Upper lobe of left lung (tissue), 6 donors: ENCODE measurements at regions not wholly inside any gene's neighbourhood (a gene's known extent, or its start where the extent isn't known, plus 50 kb on each side); places are given as distances from the start of the nearest gene placed in this dataset.
"Not testable (repeated sequence)": the region's sequence is repeated elsewhere in the genome, so short reads cannot be mapped to it uniquely, and the experiment has no call there.

ENCODE experiments used
- ATAC-seq, 2 donors: fragments of 200-7000 bp; cut with Tn5 transposase; one replicate each; pipeline ENCODE4 v1.9.1; 2022; ENCODE audit warnings: mild to moderate bottlenecking in 2 of 2, moderate library complexity in 2 of 2; ENCODE audit not compliant: low FRiP score in 2 of 2
- DNase-seq, 2 donors: peaks; one replicate each; pipeline ENCODE4 v3.0.0-alpha.2; 2019 to 2020
- H3K27ac ChIP-seq, 4 donors: fragments of 200-600 bp; sonication (generic); one replicate each; pipeline ENCODE4 v1.5.1; 2016 to 2019
- H3K27me3 ChIP-seq, 4 donors: fragments of 200-600 bp; sonication (generic); one replicate each; pipeline ENCODE4 v1.5.1; 2017 to 2019
- H3K36me3 ChIP-seq, 4 donors: fragments of 200-600 bp; sonication (generic); one replicate each; pipeline ENCODE4 v1.5.1; 2016 to 2019
- H3K4me1 ChIP-seq, 4 donors: fragments of 200-600 bp; sonication (generic); one replicate each; pipeline ENCODE4 v1.5.1; 2018 to 2019
- H3K4me3 ChIP-seq, 4 donors: fragments of 200-600 bp; sonication (generic); one replicate each; pipeline ENCODE4 v1.5.1; 2017 to 2019; ENCODE audit warnings: mild to moderate bottlenecking in 2 of 4, moderate library complexity in 1 of 4
- H3K9me3 ChIP-seq, 4 donors: fragments of 200-600 bp; sonication (generic); one replicate each; pipeline ENCODE4 v1.5.1; 2018 to 2019
- CTCF ChIP-seq, 6 experiments: fragments of 450-650 bp in 4 of 6; fragments of 200-600 bp in 2 of 6; sonication (generic) in 2 of 6; IDR thresholded peaks; one replicate each; pipeline ENCODE4 v1.5.1; 2016 to 2019; ENCODE audit warnings: antibody characterized with exemption in 6 of 6
- EP300 ChIP-seq, 4 donors: sonication (generic); formaldehyde crosslinking; IDR thresholded peaks; one replicate each; pipeline ENCODE4 v1.5.1; 2017; ENCODE audit warnings: antibody characterized with exemption in 4 of 4, control low read depth in 2 of 4
- POLR2A ChIP-seq, 4 donors: fragments of 450-650 bp; IDR thresholded peaks; one replicate each; pipeline ENCODE4 v1.5.1; 2016 to 2017; ENCODE audit warnings: antibody characterized with exemption in 4 of 4, mild to moderate bottlenecking in 2 of 4
- POLR2AphosphoS5 ChIP-seq, 2 donors: sonication (generic); formaldehyde crosslinking; IDR thresholded peaks; one replicate each; pipeline ENCODE4 v1.5.1; 2017; ENCODE audit warnings: antibody characterized with exemption in 2 of 2
- WGBS, 2 donors: methylation state at CpG; one replicate each; pipeline ENCODE4 v1.1.5; 2017 to 2018; 5-methylcytosine and 5-hydroxymethylcytosine counted together
- donor health status: DM: no; HTN: no; CAD: no; lungs with moderate emphysema.
- donor health status: DM: no; HTN: yes; CAD: no; lungs with severe emphysema.

- WGBS, 2 donors = 79 to 81% methylated on average over 3 of the region's 3 CpGs
- TF ChIP-seq EP300 (IDR thresholded peaks at IDR 0.05) (no peak), POLR2A (IDR thresholded peaks at IDR 0.05) (no peak), CTCF (IDR thresholded peaks at IDR 0.05) (no peak), POLR2AphosphoS5 (IDR thresholded peaks at IDR 0.05) (no peak)
- Histone ChIP-seq H3K9me3 (no peaks in the 10 kb centered on the region), H3K27me3 (no peaks in the 10 kb centered on the region), H3K4me1 (no peaks in the 10 kb centered on the region), H3K36me3 (no peaks in the 10 kb centered on the region), H3K4me3 (no peak overlapping the region), H3K27ac (no peak overlapping the region)
- DNase-seq (no peak), ATAC-seq (no peak)
Measured at GRCh38 chr5:17333755-17334154, 116.3 kb downstream of the BASP1 start.

- Histone ChIP-seq H3K9me3 (no peaks in the 10 kb centered on the region), H3K4me3 (no peak overlapping the region), H3K27ac (no peak overlapping the region), H3K27me3 (no peaks in the 10 kb centered on the region), H3K4me1 (peaks cover 0 to 7% (median 2%) of the 10 kb centered on the region in 4 donors), H3K36me3 (no peaks in the 10 kb centered on the region)
- DNase-seq (no peak), ATAC-seq (no peak)
- TF ChIP-seq POLR2AphosphoS5 (IDR thresholded peaks at IDR 0.05) (no peak), CTCF (IDR thresholded peaks at IDR 0.05) (no peak), EP300 (IDR thresholded peaks at IDR 0.05) (no peak), POLR2A (IDR thresholded peaks at IDR 0.05) (no peak)
- 60 to 63% methylated on average over 1 of the region's 1 CpG for WGBS, 2 donors
Measured at GRCh38 chr5:17336054-17336453, 118.6 kb downstream of the BASP1 start.

GRCh38 chr5:17336723-17337122 lies 119.3 kb downstream of the BASP1 start:
- not testable (repeated sequence) for H3K4me3 ChIP-seq, H3K36me3 ChIP-seq, ATAC-seq, H3K9me3 ChIP-seq, H3K27ac ChIP-seq, DNase-seq, H3K27me3 ChIP-seq
- 60 to 64% methylated on average over 3 of the region's 3 CpGs for WGBS, 2 donors
- H3K4me1 ChIP-seq = peaks cover 0 to 13% (median 4%) of the 10 kb centered on the region in 4 donors

DNA sequence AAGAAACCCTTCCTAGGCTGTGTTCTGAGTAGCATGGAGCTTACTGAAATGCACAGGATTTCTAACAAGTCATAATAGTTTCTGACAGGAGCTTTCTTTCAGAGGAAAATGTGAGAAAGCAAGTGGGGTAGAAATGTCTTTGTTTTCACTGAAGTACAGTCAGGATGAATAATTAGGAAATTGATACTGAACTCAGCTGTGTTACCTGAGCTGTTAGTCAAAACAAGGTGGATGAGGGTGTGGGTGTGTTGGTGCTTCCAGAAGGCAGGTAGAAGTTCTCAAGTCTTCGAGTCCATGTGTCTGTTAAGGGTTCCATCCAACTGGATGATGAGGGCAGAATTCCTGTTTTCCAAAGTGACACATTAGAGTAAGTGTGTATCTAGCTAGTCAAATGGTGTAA lies 122.4 kb downstream of the BASP1 start:
- DNase-seq (no peak), ATAC-seq (no peak)
- Histone ChIP-seq H3K9me3 (no peaks in the 10 kb centered on the region), H3K4me3 (no peak overlapping the region), H3K36me3 (no peaks in the 10 kb centered on the region), H3K27me3 (no peaks in the 10 kb centered on the region), H3K27ac (no peak overlapping the region), H3K4me1 (peaks cover 0 to 13% (median 6%) of the 10 kb centered on the region in 4 donors)
- no peak for TF ChIP-seq POLR2A (IDR thresholded peaks at IDR 0.05)
- TF ChIP-seq POLR2AphosphoS5 (IDR thresholded peaks at IDR 0.05) = no peak
- no peak for TF ChIP-seq EP300 (IDR thresholded peaks at IDR 0.05)
- no peak for TF ChIP-seq CTCF (IDR thresholded peaks at IDR 0.05)
- WGBS, 2 donors = 69 to 72% methylated on average over 1 of the region's 1 CpG

GRCh38 chr5:17340379-17340778 lies 122.9 kb downstream of the BASP1 start:
- Histone ChIP-seq H3K27ac (no peak overlapping the region), H3K4me1 (peaks cover 0 to 13% (median 6%) of the 10 kb centered on the region in 4 donors), H3K27me3 (no peaks in the 10 kb centered on the region), H3K36me3 (no peaks in the 10 kb centered on the region), H3K4me3 (no peak overlapping the region), H3K9me3 (no peaks in the 10 kb centered on the region)
- no peak for ATAC-seq
- WGBS, 2 donors = 30 to 42% methylated on average over 2 of the region's 2 CpGs
- DNase-seq = no peak
- TF ChIP-seq POLR2A (IDR thresholded peaks at IDR 0.05) (no peak), POLR2AphosphoS5 (IDR thresholded peaks at IDR 0.05) (no peak), CTCF (IDR thresholded peaks at IDR 0.05) (no peak), EP300 (IDR thresholded peaks at IDR 0.05) (no peak)
